ENCODE measurements at regions not wholly inside any gene's neighbourhood (a gene's known extent, or its start where the extent isn't known, plus 50 kb on each side); places are given as distances from the start of the nearest gene placed in this dataset.

DNA sequence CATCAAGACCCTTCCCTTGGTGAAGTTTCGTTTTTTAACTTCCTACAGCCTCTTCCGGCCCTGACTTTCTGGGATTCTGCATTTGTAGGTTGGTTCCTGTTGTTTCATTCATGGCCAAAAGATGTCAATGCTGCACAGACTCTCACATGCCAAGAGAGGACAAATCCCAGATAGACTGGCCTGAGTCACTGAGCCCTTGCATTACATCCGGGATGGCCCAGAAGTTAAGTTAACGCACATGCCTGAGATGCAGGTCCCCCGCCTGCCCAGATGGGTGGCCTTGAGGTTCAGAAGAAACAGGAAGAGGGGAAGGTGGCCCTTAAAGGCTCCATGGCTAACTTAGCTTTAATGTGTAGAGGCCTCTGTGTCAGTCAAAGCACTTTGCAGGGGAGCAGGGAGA is 51.6 kb upstream of the SRGAP3 start:
- Histone ChIP-seq H2AFZ (ENCODE audit: control insufficient read depth, low read length) (no peak overlapping the region), H3K4me3 (ENCODE audit: control insufficient read depth in 2 of 3, extremely low read depth in 1 of 3, insufficient read depth in 2 of 3, low read depth in 1 of 3, low read length in 3 of 3) (no peak overlapping the region), H3K9me1 (ENCODE audit: control insufficient read depth, extremely low read depth, insufficient read depth, low read length) (no peaks in the 10 kb centered on the region), H3K27ac (ENCODE audit: control insufficient read depth, insufficient read depth, low read length) (peak overlapping the region; percentile 92), H3K36me3 (ENCODE audit: control insufficient read depth in 2 of 2, extremely low read depth in 1 of 2, insufficient read depth in 2 of 2, low read length in 2 of 2) (no peaks in the 10 kb centered on the region), H3K4me1 (ENCODE audit: control insufficient read depth, extremely low read depth, insufficient read depth, low read length) (peaks cover 21% of the 10 kb centered on the region), H4K20me1 (ENCODE audit: control insufficient read depth, extremely low read depth, insufficient read depth, low read length) (no peaks in the 10 kb centered on the region), H3K4me2 (ENCODE audit: control insufficient read depth, extremely low read depth, insufficient read depth, low read depth, low read length) (peak overlapping the region; percentile 97), H3K9ac (ENCODE audit: control insufficient read depth, extremely low read depth, insufficient read depth, low read length) (no peak overlapping the region), H3K79me2 (ENCODE audit: control insufficient read depth, insufficient read depth, low read length) (no peaks in the 10 kb centered on the region), H3K9me3 (ENCODE audit: control insufficient read depth, low read depth, low read length) (no peaks in the 10 kb centered on the region), H3K27me3 (ENCODE audit: control insufficient read depth, extremely low read depth, insufficient read depth, low read length) (no peaks in the 10 kb centered on the region)
- dilution Hi-C loops (cut with MboI; ENCODE audit: extremely low pct_ligation_motif_present, low sequenced_read_pairs), result loop anchor here (25.0 kb wide), 1 partner anchor 314 kb away; no protein-coding TSS in a partner anchor
- DNase-seq (ENCODE audit: low read depth, low spot score), result no peak
- peak; percentile 55 for FAIRE-seq
- no peak for TF ChIP-seq EZH2 (IDR thresholded peaks at IDR 0.05; ENCODE audit: low read length)
- no peak for TF ChIP-seq CTCF (optimal IDR thresholded peaks at IDR 0.05 in 1 of 3, IDR thresholded peaks at IDR 0.05 in 1 of 3, conservative IDR thresholded peaks at IDR 0.05 in 1 of 3; ENCODE audit: extremely low read depth in 1 of 3, insufficient read depth in 2 of 3, low read length in 3 of 3)

DNA sequence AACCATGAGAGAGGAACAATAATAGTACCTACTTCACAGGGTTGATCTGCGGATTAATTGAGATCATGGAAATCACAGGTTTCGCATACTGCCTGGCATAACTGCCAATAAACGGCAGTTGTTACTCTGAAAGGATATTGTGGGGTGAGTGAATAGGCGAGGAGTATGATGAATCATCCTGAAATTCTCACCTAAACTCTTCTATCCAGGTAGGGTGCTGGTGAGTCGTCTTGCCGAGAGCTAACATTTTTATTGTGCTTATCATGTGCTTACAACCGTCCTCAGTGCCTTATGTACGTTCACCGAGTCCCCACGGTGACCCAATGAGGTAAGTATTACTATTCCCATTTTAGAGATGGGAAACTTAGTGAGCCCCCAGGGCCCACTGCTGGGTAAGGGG is 52.4 kb upstream of the SRGAP3 start:
- no peak for TF ChIP-seq CTCF (optimal IDR thresholded peaks at IDR 0.05 in 1 of 3, IDR thresholded peaks at IDR 0.05 in 1 of 3, conservative IDR thresholded peaks at IDR 0.05 in 1 of 3; ENCODE audit: extremely low read depth in 1 of 3, insufficient read depth in 2 of 3, low read length in 3 of 3)
- TF ChIP-seq EZH2 (IDR thresholded peaks at IDR 0.05; ENCODE audit: low read length), result no peak
- Histone ChIP-seq H3K9me1 (ENCODE audit: control insufficient read depth, extremely low read depth, insufficient read depth, low read length) (no peaks in the 10 kb centered on the region), H3K4me1 (ENCODE audit: control insufficient read depth, extremely low read depth, insufficient read depth, low read length) (peaks cover 21% of the 10 kb centered on the region), H4K20me1 (ENCODE audit: control insufficient read depth, extremely low read depth, insufficient read depth, low read length) (no peaks in the 10 kb centered on the region), H3K9ac (ENCODE audit: control insufficient read depth, extremely low read depth, insufficient read depth, low read length) (peak overlapping the region; percentile 80), H2AFZ (ENCODE audit: control insufficient read depth, low read length) (peak overlapping the region; percentile 87), H3K4me2 (ENCODE audit: control insufficient read depth, extremely low read depth, insufficient read depth, low read depth, low read length) (peak overlapping the region; percentile 97), H3K9me3 (ENCODE audit: control insufficient read depth, low read depth, low read length) (no peaks in the 10 kb centered on the region), H3K27ac (ENCODE audit: control insufficient read depth, insufficient read depth, low read length) (peak overlapping the region; percentile 92), H3K79me2 (ENCODE audit: control insufficient read depth, insufficient read depth, low read length) (no peaks in the 10 kb centered on the region), H3K4me3 (ENCODE audit: control insufficient read depth in 2 of 3, extremely low read depth in 1 of 3, insufficient read depth in 2 of 3, low read depth in 1 of 3, low read length in 3 of 3) (peak overlapping the region; percentile 34 to 75 (median 51)), H3K36me3 (ENCODE audit: control insufficient read depth in 2 of 2, extremely low read depth in 1 of 2, insufficient read depth in 2 of 2, low read length in 2 of 2) (no peaks in the 10 kb centered on the region), H3K27me3 (ENCODE audit: control insufficient read depth, extremely low read depth, insufficient read depth, low read length) (no peaks in the 10 kb centered on the region)
- FAIRE-seq (peak; percentile 99), DNase-seq (ENCODE audit: low read depth, low spot score) (peak; percentile 74)
- dilution Hi-C loops (cut with MboI; ENCODE audit: extremely low pct_ligation_motif_present, low sequenced_read_pairs), result loop anchor here (25.0 kb wide), 1 partner anchor 314 kb away; no protein-coding TSS in a partner anchor

All from keratinocyte (primary cell).